ENCODE measurements at regions not wholly inside any gene's neighbourhood (a gene's known extent, or its start where the extent isn't known, plus 50 kb on each side); places are given as distances from the start of the nearest gene placed in this dataset.

GRCh38 chr4:123737156-123737555 is 340.6 kb downstream of the SPRY1 start:
- in situ Hi-C loops (cut with HindIII; ENCODE audit: low sequenced_read_pairs) = no loop called here

DNA sequence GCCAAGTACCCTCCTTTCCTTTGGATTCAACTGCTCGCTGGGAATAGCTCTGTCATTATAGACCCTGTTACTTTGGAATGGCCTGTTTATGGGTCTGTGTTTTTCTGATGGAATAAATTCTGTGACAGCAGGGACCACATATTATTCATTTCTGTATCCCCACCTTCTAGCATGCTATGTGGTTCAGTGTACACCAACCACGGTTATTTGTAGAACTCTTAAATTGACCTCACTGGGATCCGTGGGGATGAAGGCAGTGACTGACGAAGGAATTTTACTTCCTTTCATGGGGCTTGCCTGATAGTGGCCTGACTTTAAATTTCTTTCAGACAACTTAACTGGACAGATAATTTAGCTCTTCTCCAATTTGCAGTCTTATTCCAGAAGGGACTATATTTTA is 343.2 kb downstream of the SPRY1 start:
- in situ Hi-C loops (cut with HindIII; ENCODE audit: low sequenced_read_pairs) = no loop called here

DNA sequence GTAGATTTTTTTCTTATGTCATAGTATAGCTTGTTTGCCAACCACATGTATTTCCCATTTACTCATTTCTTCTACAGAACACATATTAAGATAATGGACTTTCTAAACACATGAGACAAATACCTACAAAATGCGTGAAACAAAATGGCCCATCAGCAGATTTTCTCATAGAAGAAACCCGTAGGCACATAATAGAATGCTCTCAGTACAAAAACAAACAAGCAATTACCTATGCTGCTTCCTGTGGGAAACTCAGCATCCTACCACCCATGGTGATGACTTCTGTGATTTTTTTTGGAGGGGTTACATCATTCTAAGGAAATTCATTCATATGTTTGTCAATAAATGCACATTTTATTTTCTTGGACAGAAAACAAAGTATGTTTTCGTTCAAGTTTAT is 343.6 kb downstream of the SPRY1 start:
- in situ Hi-C loops (cut with HindIII; ENCODE audit: low sequenced_read_pairs) = no loop called here

DNA sequence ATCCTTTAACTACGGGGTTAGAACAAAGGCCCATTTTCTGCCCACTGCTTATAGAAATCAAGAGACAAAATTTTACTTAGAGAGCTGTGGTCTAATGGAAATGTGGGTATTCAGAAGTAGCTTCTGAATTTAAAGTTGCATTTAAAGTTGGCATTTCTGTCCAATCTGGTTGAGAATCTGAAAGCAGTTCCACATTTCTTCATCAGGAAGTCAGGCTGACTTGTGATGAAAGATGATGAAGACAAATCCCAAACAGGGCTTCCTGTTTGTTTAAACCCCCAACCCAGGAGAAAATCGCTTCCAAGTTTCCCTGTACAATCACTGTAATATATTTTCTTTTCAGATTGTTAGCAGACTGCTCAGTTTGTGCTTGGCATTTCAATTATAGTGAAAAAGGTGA is 345.3 kb downstream of the SPRY1 start:
- in situ Hi-C loops (cut with HindIII; ENCODE audit: low sequenced_read_pairs) = no loop called here

DNA sequence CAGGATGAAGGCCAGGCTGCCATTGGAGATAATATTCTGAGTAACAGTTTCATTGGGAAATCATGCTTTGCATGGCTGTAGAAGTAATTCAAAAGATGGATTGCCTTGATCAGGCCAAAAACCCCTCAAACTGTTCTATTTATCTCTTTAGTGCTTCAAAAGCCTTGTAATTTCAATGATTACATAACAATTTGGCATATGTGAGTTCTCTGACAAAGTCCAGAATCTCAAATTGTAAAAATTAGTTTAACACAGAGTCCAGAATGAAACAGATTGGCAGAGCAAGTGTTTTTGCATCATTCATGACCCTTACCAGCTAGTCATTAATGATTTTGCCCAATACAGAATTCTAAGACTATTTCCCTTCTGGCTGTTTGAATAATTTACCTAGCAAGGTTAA is 347.3 kb downstream of the SPRY1 start:
- in situ Hi-C loops (cut with HindIII; ENCODE audit: low sequenced_read_pairs) = no loop called here

- in situ Hi-C loops (cut with HindIII; ENCODE audit: low sequenced_read_pairs) = no loop called here
Measured at GRCh38 chr4:123744664-123745290, 348.2 kb downstream of the SPRY1 start.

GRCh38 chr4:123747016-123747415 is 350.4 kb downstream of the SPRY1 start:
- in situ Hi-C loops (cut with HindIII; ENCODE audit: low sequenced_read_pairs) = no loop called here

- in situ Hi-C loops (cut with HindIII; ENCODE audit: low sequenced_read_pairs) = no loop called here
Measured at GRCh38 chr4:123748806-123749205, 352.2 kb downstream of the SPRY1 start.

GRCh38 chr4:123749383-123749782 is 352.8 kb downstream of the SPRY1 start:
- in situ Hi-C loops (cut with HindIII; ENCODE audit: low sequenced_read_pairs) = no loop called here

- in situ Hi-C loops (cut with HindIII; ENCODE audit: low sequenced_read_pairs) = no loop called here
Measured at GRCh38 chr4:123750044-123750443, 353.4 kb downstream of the SPRY1 start.

GRCh38 chr4:123755655-123756054 is 359.1 kb downstream of the SPRY1 start:
- in situ Hi-C loops (cut with HindIII; ENCODE audit: low sequenced_read_pairs) = no loop called here

- in situ Hi-C loops (cut with HindIII; ENCODE audit: low sequenced_read_pairs) = no loop called here
Measured at GRCh38 chr4:123767806-123768205, 371.2 kb downstream of the SPRY1 start.

GRCh38 chr4:123770884-123771283 is 374.3 kb downstream of the SPRY1 start:
- in situ Hi-C loops (cut with HindIII; ENCODE audit: low sequenced_read_pairs) = no loop called here

DNA sequence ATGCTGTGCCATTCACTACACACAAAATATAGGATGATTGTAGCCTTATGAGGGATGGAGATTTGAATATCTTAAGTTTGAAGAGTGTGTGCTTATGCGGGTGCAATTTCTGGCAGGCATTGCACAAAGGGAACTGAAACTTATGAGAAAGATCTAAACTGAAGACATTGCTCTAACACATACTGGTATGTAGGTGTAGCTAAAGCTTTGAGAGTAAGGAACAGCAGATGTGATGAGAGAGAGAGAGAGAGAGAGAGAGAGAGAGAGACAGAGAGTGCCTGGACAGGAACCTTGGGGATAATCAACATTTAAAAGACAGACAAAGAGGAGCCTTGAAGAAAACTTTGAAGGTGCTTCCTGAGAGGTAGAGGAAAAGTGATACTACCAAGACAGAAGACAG is 379.7 kb downstream of the SPRY1 start:
- in situ Hi-C loops (cut with HindIII; ENCODE audit: low sequenced_read_pairs) = no loop called here

- in situ Hi-C loops (cut with HindIII; ENCODE audit: low sequenced_read_pairs) = no loop called here
Measured at GRCh38 chr4:123777373-123777772, 380.8 kb downstream of the SPRY1 start.

DNA sequence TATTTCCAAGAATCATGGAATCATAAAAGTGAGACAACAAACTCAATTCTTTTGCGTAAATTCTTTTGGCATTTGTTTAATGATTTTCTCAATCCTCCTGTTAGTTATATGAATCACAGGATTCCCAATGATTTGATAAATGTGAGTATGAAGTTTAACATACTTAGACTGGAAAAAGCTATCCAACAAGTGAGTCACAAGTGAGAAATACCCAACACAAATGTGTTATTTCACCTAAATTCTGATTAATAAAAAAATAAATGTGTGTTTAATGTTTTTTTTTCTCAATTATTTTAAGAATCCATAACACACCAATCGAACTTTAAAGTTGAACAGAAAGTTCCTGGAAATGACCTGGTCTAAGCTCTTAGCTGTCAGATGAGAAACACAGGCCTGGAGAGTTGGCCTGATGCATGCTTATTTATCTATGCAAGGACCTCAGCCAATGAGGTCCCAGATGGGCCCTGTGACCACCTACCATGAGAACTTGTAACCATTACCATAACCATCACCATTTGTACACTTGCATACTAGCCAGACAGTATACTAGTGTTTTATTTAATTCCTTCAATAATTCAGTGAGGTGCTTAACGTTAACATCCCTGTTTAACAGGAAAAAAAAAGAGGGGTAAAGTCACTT is 386.7 kb downstream of the SPRY1 start:
- in situ Hi-C loops (cut with HindIII; ENCODE audit: low sequenced_read_pairs) = no loop called here

DNA sequence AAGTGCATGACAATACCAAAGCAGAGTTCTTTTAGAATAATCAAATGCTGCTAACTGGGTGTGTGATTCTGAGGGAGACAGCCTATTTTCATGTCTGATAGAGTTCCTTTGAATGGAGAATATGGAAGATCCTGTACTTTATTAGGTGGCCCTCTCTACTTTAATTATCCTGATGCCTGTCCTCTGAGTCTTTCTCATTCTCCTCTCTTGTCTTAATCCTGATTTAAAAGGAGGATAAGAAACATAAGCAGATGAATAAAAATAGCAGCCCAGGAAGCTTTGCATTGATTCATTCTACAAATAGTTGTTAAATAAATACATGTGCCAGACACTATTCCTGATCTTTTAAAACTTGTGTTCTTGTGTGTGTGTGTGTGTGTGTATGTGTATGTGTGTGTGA is 387.3 kb downstream of the SPRY1 start:
- in situ Hi-C loops (cut with HindIII; ENCODE audit: low sequenced_read_pairs) = no loop called here

DNA sequence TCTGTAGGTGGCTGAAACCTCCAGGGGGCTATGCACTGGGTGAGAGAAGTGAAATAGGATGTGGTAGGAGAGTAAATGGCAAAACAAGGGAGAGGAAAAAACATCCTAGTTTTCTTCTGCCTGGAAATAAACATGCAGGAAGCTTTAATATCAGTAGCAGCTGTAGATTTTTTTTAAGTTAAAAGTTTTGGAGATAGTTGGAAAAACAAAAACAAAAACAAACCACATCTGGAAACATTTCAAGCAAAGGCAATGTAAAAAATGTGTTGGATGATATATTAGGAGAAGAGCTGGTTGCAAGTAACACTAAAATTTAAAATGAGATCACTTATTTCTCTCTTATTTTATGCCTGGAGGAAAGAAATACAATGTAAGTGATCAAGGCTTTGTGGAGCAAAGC is 388.0 kb downstream of the SPRY1 start:
- in situ Hi-C loops (cut with HindIII; ENCODE audit: low sequenced_read_pairs) = no loop called here

GRCh38 chr4:123785538-123785937 is 388.9 kb downstream of the SPRY1 start:
- in situ Hi-C loops (cut with HindIII; ENCODE audit: low sequenced_read_pairs) = no loop called here

DNA sequence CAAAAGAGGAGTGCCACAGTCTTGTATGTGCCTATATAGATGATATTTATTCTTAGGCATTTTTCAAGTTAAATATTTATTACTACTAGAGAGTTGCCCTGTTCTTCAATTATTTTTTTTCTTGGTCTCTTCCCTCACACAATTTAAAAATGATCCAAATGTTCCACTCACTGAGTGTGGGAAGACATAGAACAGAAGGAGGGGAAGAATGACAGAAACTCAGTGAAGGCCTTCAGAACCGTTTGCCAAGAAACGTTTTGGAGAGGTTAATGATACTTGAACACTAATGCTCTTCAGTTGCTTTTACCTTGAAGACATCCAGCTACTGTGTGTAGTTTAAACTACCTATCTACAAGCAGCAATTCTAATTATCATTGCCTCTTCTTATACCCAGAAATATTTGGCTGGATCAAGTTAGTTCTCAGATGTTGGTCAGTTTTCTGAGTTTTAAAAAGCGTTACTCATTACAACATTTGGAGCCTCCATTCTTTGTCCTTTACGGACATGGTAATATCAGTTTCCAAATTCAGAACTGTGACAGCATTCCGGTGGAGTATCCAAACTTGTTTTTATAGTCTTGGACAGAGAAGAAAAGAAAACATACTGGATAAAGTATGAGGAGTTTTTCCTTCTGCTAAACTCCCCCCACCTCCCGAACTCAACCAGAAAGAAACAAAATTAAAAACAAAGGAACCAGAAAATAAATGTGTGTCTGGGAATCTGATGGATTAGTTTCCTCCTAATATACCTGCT is 389.7 kb downstream of the SPRY1 start:
- in situ Hi-C loops (cut with HindIII; ENCODE audit: low sequenced_read_pairs) = no loop called here

DNA sequence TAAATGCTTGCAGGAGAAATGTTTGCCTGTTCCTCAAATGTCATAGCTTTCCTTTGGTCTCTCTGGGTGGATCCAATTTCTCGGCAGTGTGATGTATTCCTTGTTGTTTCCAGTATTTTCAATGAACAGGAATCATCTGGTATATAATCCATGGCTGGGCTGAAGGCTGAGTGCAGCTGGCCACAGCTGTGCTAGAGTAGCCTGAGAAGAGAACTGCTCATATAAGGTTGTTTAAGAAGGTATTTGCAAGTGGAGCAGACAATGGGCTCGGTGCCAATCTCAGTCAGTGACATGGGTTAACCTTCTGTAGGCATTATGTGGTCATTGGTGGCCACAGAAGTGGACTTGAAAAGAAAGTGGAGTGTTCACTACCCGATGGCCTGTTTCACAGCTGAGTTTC is 390.3 kb downstream of the SPRY1 start:
- in situ Hi-C loops (cut with HindIII; ENCODE audit: low sequenced_read_pairs) = no loop called here

GRCh38 chr4:123787512-123788080 is 391.0 kb downstream of the SPRY1 start:
- in situ Hi-C loops (cut with HindIII; ENCODE audit: low sequenced_read_pairs) = no loop called here
